EH (cell line): ENCODE measurements at regions not wholly inside any gene's neighbourhood (a gene's known extent, or its start where the extent isn't known, plus 50 kb on each side); places are given as distances from the start of the nearest gene placed in this dataset.

Experiments
- DNase-seq: peaks from one replicate; pipeline ENCODE4 v3.0.0-alpha.2; 2015; ENCODE audit warnings: low read depth

- DNase-seq, result no peak
These were observed 50.9 kb downstream of the TNP1 start for GRCh38 chr2:216808805-216809425.

- peak; percentile 30 for DNase-seq
These were observed 52.0 kb downstream of the TNP1 start for GRCh38 chr2:216807857-216808272.

- DNase-seq, result no peak
These were observed 55.2 kb downstream of the TNP1 start for GRCh38 chr2:216804357-216805350.

GRCh38 chr2:216803791-216804190, 56.1 kb downstream of the TNP1 start:
- DNase-seq, result no peak

- no peak for DNase-seq
These were observed 57.2 kb downstream of the TNP1 start for GRCh38 chr2:216802516-216803215.

GRCh38 chr2:216800836-216801235, 59.0 kb downstream of the TNP1 start:
- no peak for DNase-seq

GRCh38 chr2:216799873-216800431, 59.9 kb downstream of the TNP1 start:
- DNase-seq, result peak; percentile 69

GRCh38 chr2:216796115-216796840, 63.6 kb downstream of the TNP1 start:
- no peak for DNase-seq

GRCh38 chr2:216793386-216793785, 66.5 kb downstream of the TNP1 start:
- no peak for DNase-seq

GRCh38 chr2:216792222-216793021, 67.4 kb downstream of the TNP1 start:
- peak; percentile 85 for DNase-seq

GRCh38 chr2:216791303-216791702, 68.6 kb downstream of the TNP1 start:
- peak; percentile 34 for DNase-seq

GRCh38 chr2:216789081-216789480, 70.8 kb downstream of the TNP1 start:
- no peak for DNase-seq

GRCh38 chr2:216787851-216788540, 71.9 kb downstream of the TNP1 start:
- DNase-seq, result no peak

GRCh38 chr2:216786676-216787075, 73.2 kb downstream of the TNP1 start:
- DNase-seq, result no peak

- no peak for DNase-seq
These were observed 75.4 kb downstream of the TNP1 start for GRCh38 chr2:216784456-216784855.

GRCh38 chr2:216781709-216782108, 78.2 kb downstream of the TNP1 start:
- DNase-seq, result no peak

- no peak for DNase-seq
These were observed 79.0 kb downstream of the TNP1 start for GRCh38 chr2:216780843-216781242.

GRCh38 chr2:216777637-216778273, 82.1 kb downstream of the TNP1 start:
- DNase-seq, result peak; percentile 71

- no peak for DNase-seq
These were observed 80.9 kb upstream of the IGFBP5 start for GRCh38 chr2:216776066-216776850.
